GM23338 (cell line): ENCODE measurements at regions not wholly inside any gene's neighbourhood (a gene's known extent, or its start where the extent isn't known, plus 50 kb on each side); places are given as distances from the start of the nearest gene placed in this dataset.

Experiments
- ATAC-seq: fragments of 200-7000 bp; cut with Tn5 transposase; 3 replicates; pipeline ENCODE4 v1.9.1; 2020
- DNase-seq: peaks from one replicate; pipeline ENCODE4 v3.0.0-alpha.2; 2015; ENCODE audit warnings: low spot score
- H2AFZ ChIP-seq: fragments of 200-600 bp; sonication (generic); 2 replicates; pipeline ENCODE4 v1.8.0; 2016; ENCODE audit warnings: antibody characterized with exemption, mild to moderate bottlenecking, moderate library complexity
- H3F3A ChIP-seq: fragments of 200-600 bp; sonication (generic); replicated peaks from 2 replicates; pipeline ENCODE4 v1.8.0; 2017; ENCODE audit warnings: antibody characterized with exemption, mixed run types, low read depth
- H3K27ac ChIP-seq: fragments of 200-600 bp; sonication (generic); 2 replicates; pipeline ENCODE4 v1.6.1; 2016; ENCODE audit warnings: low read depth
- H3K27me3 ChIP-seq: fragments of 200-600 bp; sonication (generic); 2 replicates; pipeline ENCODE4 v1.8.0; 2016; ENCODE audit warnings: mild to moderate bottlenecking, mixed run types, moderate library complexity; ENCODE audit not compliant: insufficient read depth
- H3K36me3 ChIP-seq: fragments of 200-600 bp; sonication (generic); 2 replicates; pipeline ENCODE4 v1.8.0; 2016; ENCODE audit warnings: mild to moderate bottlenecking; ENCODE audit not compliant: insufficient read depth
- H3K4me1 ChIP-seq: fragments of 200-600 bp; sonication (generic); 2 replicates; pipeline ENCODE4 v1.8.0; 2016; ENCODE audit warnings: mild to moderate bottlenecking, moderate library complexity; ENCODE audit not compliant: insufficient read depth
- H3K4me2 ChIP-seq: fragments of 200-600 bp; sonication (generic); 2 replicates; pipeline ENCODE4 v1.7.1; 2017; ENCODE audit warnings: mixed run types
- H3K4me3 ChIP-seq: fragments of 200-600 bp; sonication (generic); 2 replicates; pipeline ENCODE4 v1.6.1; 2016; ENCODE audit warnings: mixed run types
- H3K79me2 ChIP-seq: fragments of 200-600 bp; sonication (generic); replicated peaks from 2 replicates; pipeline ENCODE4 v1.8.0; 2017; ENCODE audit warnings: mild to moderate bottlenecking; ENCODE audit not compliant: insufficient read depth
- H3K9me2 ChIP-seq: fragments of 200-600 bp; sonication (generic); 2 replicates; pipeline ENCODE4 v1.8.0; 2017; ENCODE audit not compliant: insufficient read depth
- H4K20me1 ChIP-seq: fragments of 200-600 bp; sonication (generic); replicated peaks from 2 replicates; pipeline ENCODE4 v1.8.0; 2017; ENCODE audit warnings: mild to moderate bottlenecking; ENCODE audit not compliant: insufficient read depth
- H3K27ac Mint-ChIP-seq: 2 replicates; pipeline ENCODE4 v1.8.0; 2020; ENCODE audit warnings: inconsistent platforms, mild to moderate bottlenecking, moderate library complexity, mixed read lengths
- H3K27me3 Mint-ChIP-seq: 3 replicates; pipeline ENCODE4 v1.8.0; 2022; ENCODE audit warnings: low read depth, mild to moderate bottlenecking, moderate library complexity, mixed read lengths, inconsistent platforms; ENCODE audit not compliant: insufficient read depth, poor library complexity
- H3K36me3 Mint-ChIP-seq: 3 replicates; pipeline ENCODE4 v1.8.0; 2021; ENCODE audit warnings: low read depth, mild to moderate bottlenecking, inconsistent platforms, moderate library complexity, mixed read lengths
- H3K4me1 Mint-ChIP-seq: 3 replicates; pipeline ENCODE4 v1.8.0; 2020; ENCODE audit warnings: mild to moderate bottlenecking, inconsistent platforms, mixed read lengths
- H3K4me3 Mint-ChIP-seq: 3 replicates; pipeline ENCODE4 v1.8.0; 2021; ENCODE audit warnings: moderate library complexity, mild to moderate bottlenecking, inconsistent platforms, mixed read lengths
- H3K9me3 Mint-ChIP-seq: 3 replicates; pipeline ENCODE4 v1.8.0; 2020; ENCODE audit warnings: moderate library complexity, mild to moderate bottlenecking, inconsistent platforms, mixed read lengths
- CREB1 ChIP-seq: fragments of 250-450 bp; sonication (Bioruptor Pico); IDR thresholded peaks from 2 replicates; pipeline ENCODE4 v1.5.0; 2020; ENCODE audit warnings: low read depth, mild to moderate bottlenecking, moderate library complexity
- EZH2 ChIP-seq: fragments of 200-600 bp; sonication (generic); IDR thresholded peaks from one replicate; pipeline ENCODE4 v1.8.0; 2017; ENCODE audit warnings: antibody characterized with exemption, mild to moderate bottlenecking, low read depth; ENCODE audit not compliant: unreplicated experiment
- EZH2phosphoT487 ChIP-seq: fragments of 200-600 bp; sonication (generic); IDR thresholded peaks from one replicate; pipeline ENCODE4 v1.8.1; 2018; ENCODE audit warnings: antibody characterized with exemption; ENCODE audit not compliant: unreplicated experiment
- JUNB ChIP-seq: IDR thresholded peaks from one replicate; pipeline ENCODE4 v1.6.1; 2016; ENCODE audit warnings: antibody characterized with exemption; ENCODE audit not compliant: unreplicated experiment
- NANOG ChIP-seq: IDR thresholded peaks from 2 replicates; pipeline ENCODE4 v1.6.1; 2016; ENCODE audit warnings: antibody characterized with exemption, borderline replicate concordance
- POLR2AphosphoS5 ChIP-seq: IDR thresholded peaks from 2 replicates; pipeline ENCODE4 v1.6.1; 2016; ENCODE audit warnings: antibody characterized with exemption, low read depth
- STAT1 ChIP-seq: IDR thresholded peaks from one replicate; pipeline ENCODE4 v1.6.1; 2016; ENCODE audit warnings: antibody characterized with exemption; ENCODE audit not compliant: unreplicated experiment
- ZNF114 ChIP-seq: fragments of 250-450 bp; sonication (Bioruptor Pico); IDR thresholded peaks from 2 replicates; pipeline ENCODE4 v1.5.0; 2020; ENCODE audit warnings: mild to moderate bottlenecking, moderate library complexity
- ZNF331 ChIP-seq: fragments of 250-450 bp; sonication (Bioruptor Pico); IDR thresholded peaks from 2 replicates; pipeline ENCODE4 v1.5.0; 2020; ENCODE audit warnings: low read depth, mild to moderate bottlenecking, moderate library complexity
- TF ChIP-seq, protein P1 (sequence below): IDR thresholded peaks from 2 replicates; pipeline ENCODE4 v1.6.1; 2016; ENCODE audit warnings: antibody characterized with exemption
- TF ChIP-seq, protein P2 (sequence below): fragments of 250-450 bp; sonication (Bioruptor Pico); IDR thresholded peaks from 2 replicates; pipeline ENCODE4 v1.5.0; 2020; ENCODE audit warnings: mild to moderate bottlenecking, moderate library complexity
- TF ChIP-seq, protein P3 (sequence below): IDR thresholded peaks from one replicate; pipeline ENCODE4 v1.6.1; 2018; ENCODE audit warnings: antibody characterized with exemption; ENCODE audit not compliant: unreplicated experiment
- TF ChIP-seq, protein P4 (sequence below), 2 experiments: fragments of 200-600 bp in 1 of 2; sonication (generic) in 1 of 2; conservative IDR thresholded peaks; 2 replicates each; pipeline versions ENCODE4 v1.5.1 to v1.6.1; 2016 to 2017; ENCODE audit warnings: antibody characterized with exemption in 2 of 2, low read depth in 2 of 2, mild to moderate bottlenecking in 2 of 2, moderate library complexity in 1 of 2

DNA sequence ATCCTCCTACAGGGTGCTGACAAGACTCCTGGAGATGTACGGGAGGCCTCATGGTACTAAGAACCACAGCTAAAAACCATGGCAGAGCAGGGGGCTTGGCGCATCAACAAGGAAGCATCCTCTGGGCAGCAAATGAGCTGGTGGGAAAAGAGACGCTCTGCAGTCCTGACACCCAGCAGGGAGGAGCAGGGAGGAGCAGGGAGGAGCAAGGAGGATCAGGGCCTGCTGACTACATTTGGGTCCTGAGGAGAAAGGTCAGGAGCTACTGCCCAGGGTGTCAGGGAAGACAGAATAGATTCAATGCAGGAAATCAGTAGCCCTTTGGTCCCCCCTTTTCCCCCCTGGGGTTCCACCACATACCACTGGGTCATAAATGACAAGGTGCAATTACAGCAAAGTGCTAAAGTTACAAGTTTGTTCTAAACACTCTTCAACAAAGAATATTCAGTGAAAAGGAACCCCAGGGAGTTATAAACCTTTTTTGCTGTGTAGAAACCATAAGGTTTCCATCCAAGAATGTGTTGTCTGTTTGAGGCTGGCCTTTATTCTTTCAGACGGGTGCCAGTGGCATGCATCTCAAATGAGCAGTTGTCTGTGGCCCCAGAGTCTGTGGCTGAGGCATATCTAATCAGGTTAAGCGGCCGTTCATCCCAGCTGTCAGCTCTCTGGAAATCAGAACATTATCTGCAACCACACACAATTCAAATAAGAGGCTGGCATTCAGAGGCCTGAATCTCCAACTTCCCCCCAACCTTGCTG is 325.0 kb downstream of the CDC5L start:
- no peaks in the 10 kb centered on the region for H4K20me1 ChIP-seq
- TF ChIP-seq NANOG, result no peak
- TF ChIP-seq, protein P1, sequence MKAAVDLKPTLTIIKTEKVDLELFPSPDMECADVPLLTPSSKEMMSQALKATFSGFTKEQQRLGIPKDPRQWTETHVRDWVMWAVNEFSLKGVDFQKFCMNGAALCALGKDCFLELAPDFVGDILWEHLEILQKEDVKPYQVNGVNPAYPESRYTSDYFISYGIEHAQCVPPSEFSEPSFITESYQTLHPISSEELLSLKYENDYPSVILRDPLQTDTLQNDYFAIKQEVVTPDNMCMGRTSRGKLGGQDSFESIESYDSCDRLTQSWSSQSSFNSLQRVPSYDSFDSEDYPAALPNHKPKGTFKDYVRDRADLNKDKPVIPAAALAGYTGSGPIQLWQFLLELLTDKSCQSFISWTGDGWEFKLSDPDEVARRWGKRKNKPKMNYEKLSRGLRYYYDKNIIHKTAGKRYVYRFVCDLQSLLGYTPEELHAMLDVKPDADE, result no peak
- no peak for TF ChIP-seq STAT1
- no peak for TF ChIP-seq ZNF114 (CRISPR knock-in tag)
- no peak for TF ChIP-seq EZH2
- TF ChIP-seq POLR2AphosphoS5, result no peak
- TF ChIP-seq ZNF331, result no peak
- TF ChIP-seq CREB1 (CRISPR knock-in tag), result no peak
- TF ChIP-seq, protein P2, sequence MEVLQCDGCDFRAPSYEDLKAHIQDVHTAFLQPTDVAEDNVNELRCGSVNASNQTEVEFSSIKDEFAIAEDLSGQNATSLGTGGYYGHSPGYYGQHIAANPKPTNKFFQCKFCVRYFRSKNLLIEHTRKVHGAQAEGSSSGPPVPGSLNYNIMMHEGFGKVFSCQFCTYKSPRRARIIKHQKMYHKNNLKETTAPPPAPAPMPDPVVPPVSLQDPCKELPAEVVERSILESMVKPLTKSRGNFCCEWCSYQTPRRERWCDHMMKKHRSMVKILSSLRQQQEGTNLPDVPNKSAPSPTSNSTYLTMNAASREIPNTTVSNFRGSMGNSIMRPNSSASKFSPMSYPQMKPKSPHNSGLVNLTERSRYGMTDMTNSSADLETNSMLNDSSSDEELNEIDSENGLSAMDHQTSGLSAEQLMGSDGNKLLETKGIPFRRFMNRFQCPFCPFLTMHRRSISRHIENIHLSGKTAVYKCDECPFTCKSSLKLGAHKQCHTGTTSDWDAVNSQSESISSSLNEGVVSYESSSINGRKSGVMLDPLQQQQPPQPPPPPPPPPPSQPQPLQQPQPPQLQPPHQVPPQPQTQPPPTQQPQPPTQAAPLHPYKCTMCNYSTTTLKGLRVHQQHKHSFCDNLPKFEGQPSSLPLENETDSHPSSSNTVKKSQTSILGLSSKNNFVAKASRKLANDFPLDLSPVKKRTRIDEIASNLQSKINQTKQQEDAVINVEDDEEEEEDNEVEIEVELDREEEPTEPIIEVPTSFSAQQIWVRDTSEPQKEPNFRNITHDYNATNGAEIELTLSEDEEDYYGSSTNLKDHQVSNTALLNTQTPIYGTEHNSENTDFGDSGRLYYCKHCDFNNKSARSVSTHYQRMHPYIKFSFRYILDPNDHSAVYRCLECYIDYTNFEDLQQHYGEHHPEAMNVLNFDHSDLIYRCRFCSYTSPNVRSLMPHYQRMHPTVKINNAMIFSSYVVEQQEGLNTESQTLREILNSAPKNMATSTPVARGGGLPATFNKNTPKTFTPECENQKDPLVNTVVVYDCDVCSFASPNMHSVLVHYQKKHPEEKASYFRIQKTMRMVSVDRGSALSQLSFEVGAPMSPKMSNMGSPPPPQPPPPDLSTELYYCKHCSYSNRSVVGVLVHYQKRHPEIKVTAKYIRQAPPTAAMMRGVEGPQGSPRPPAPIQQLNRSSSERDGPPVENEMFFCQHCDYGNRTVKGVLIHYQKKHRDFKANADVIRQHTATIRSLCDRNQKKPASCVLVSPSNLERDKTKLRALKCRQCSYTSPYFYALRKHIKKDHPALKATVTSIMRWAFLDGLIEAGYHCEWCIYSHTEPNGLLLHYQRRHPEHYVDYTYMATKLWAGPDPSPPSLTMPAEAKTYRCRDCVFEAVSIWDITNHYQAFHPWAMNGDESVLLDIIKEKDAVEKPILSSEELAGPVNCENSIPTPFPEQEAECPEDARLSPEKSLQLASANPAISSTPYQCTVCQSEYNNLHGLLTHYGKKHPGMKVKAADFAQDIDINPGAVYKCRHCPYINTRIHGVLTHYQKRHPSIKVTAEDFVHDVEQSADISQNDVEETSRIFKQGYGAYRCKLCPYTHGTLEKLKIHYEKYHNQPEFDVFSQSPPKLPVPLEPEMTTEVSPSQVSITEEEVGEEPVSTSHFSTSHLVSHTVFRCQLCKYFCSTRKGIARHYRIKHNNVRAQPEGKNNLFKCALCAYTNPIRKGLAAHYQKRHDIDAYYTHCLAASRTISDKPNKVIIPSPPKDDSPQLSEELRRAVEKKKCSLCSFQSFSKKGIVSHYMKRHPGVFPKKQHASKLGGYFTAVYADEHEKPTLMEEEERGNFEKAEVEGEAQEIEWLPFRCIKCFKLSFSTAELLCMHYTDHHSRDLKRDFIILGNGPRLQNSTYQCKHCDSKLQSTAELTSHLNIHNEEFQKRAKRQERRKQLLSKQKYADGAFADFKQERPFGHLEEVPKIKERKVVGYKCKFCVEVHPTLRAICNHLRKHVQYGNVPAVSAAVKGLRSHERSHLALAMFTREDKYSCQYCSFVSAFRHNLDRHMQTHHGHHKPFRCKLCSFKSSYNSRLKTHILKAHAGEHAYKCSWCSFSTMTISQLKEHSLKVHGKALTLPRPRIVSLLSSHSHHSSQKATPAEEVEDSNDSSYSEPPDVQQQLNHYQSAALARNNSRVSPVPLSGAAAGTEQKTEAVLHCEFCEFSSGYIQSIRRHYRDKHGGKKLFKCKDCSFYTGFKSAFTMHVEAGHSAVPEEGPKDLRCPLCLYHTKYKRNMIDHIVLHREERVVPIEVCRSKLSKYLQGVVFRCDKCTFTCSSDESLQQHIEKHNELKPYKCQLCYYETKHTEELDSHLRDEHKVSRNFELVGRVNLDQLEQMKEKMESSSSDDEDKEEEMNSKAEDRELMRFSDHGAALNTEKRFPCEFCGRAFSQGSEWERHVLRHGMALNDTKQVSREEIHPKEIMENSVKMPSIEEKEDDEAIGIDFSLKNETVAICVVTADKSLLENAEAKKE (CRISPR knock-in tag), result no peak
- no peak for TF ChIP-seq JUNB
- TF ChIP-seq EZH2phosphoT487, result no peak
- TF ChIP-seq, protein P3, sequence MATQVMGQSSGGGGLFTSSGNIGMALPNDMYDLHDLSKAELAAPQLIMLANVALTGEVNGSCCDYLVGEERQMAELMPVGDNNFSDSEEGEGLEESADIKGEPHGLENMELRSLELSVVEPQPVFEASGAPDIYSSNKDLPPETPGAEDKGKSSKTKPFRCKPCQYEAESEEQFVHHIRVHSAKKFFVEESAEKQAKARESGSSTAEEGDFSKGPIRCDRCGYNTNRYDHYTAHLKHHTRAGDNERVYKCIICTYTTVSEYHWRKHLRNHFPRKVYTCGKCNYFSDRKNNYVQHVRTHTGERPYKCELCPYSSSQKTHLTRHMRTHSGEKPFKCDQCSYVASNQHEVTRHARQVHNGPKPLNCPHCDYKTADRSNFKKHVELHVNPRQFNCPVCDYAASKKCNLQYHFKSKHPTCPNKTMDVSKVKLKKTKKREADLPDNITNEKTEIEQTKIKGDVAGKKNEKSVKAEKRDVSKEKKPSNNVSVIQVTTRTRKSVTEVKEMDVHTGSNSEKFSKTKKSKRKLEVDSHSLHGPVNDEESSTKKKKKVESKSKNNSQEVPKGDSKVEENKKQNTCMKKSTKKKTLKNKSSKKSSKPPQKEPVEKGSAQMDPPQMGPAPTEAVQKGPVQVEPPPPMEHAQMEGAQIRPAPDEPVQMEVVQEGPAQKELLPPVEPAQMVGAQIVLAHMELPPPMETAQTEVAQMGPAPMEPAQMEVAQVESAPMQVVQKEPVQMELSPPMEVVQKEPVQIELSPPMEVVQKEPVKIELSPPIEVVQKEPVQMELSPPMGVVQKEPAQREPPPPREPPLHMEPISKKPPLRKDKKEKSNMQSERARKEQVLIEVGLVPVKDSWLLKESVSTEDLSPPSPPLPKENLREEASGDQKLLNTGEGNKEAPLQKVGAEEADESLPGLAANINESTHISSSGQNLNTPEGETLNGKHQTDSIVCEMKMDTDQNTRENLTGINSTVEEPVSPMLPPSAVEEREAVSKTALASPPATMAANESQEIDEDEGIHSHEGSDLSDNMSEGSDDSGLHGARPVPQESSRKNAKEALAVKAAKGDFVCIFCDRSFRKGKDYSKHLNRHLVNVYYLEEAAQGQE, result no peak
- TF ChIP-seq, protein P4, sequence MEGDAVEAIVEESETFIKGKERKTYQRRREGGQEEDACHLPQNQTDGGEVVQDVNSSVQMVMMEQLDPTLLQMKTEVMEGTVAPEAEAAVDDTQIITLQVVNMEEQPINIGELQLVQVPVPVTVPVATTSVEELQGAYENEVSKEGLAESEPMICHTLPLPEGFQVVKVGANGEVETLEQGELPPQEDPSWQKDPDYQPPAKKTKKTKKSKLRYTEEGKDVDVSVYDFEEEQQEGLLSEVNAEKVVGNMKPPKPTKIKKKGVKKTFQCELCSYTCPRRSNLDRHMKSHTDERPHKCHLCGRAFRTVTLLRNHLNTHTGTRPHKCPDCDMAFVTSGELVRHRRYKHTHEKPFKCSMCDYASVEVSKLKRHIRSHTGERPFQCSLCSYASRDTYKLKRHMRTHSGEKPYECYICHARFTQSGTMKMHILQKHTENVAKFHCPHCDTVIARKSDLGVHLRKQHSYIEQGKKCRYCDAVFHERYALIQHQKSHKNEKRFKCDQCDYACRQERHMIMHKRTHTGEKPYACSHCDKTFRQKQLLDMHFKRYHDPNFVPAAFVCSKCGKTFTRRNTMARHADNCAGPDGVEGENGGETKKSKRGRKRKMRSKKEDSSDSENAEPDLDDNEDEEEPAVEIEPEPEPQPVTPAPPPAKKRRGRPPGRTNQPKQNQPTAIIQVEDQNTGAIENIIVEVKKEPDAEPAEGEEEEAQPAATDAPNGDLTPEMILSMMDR (conservative IDR thresholded peaks at IDR 0.05; ENCODE audit: low read depth in 2 of 2), result no peak
- Mint-ChIP-seq H3K4me1 (peaks cover 4% of the 10 kb centered on the region; the same call in 2 of the 3 replicates), H3K36me3 (no peaks in the 10 kb centered on the region), H3K4me3 (no peak overlapping the region), H3K27ac (no peak overlapping the region), H3K27me3 (peaks cover 2% of the 10 kb centered on the region), H3K9me3 (peaks cover 2% of the 10 kb centered on the region; the same call in 1 of the 3 replicates)
- H3F3A ChIP-seq, result no peaks in the 10 kb centered on the region
- no peaks in the 10 kb centered on the region for H3K4me1 ChIP-seq
- no peaks in the 10 kb centered on the region for H3K79me2 ChIP-seq
- no peaks in the 10 kb centered on the region for H3K36me3 ChIP-seq
- no peak for DNase-seq
- H3K27ac ChIP-seq, result no peak overlapping the region
- no peak overlapping the region for H3K4me2 ChIP-seq
- no peak for ATAC-seq
- no peak overlapping the region for H3K4me3 ChIP-seq
- H3K27me3 ChIP-seq, result no peaks in the 10 kb centered on the region
- peak overlapping the region; percentile 23; the same call in 1 of the 2 replicates for H2AFZ ChIP-seq
- H3K9me2 ChIP-seq, result peaks cover 13% of the 10 kb centered on the region
